Smooth muscle cell (in vitro differentiated cells): ENCODE measurements at regions not wholly inside any gene's neighbourhood (a gene's known extent, or its start where the extent isn't known, plus 50 kb on each side); places are given as distances from the start of the nearest gene placed in this dataset.

Experiments used
- DNase-seq: peaks from one replicate; lab custom pipeline; 2025; ENCODE audit not compliant: unreplicated experiment; lab: John Stamatoyannopoulos, UW
- H2AFZ ChIP-seq: fragments of 200-600 bp; sonication (generic); 2 replicates; pipeline ENCODE4 v1.6.0; 2016; ENCODE audit warnings: antibody characterized with exemption, low read depth, mild to moderate bottlenecking
- H3F3A ChIP-seq: fragments of 200-600 bp; sonication (generic); 2 replicates; pipeline ENCODE4 v1.6.0; 2017; ENCODE audit warnings: antibody characterized with exemption, low read depth
- H3K27ac ChIP-seq: fragments of 200-600 bp; sonication (generic); 2 replicates; pipeline ENCODE4 v1.5.1; 2016; ENCODE audit warnings: low read depth, mild to moderate bottlenecking
- H3K27me3 ChIP-seq: fragments of 200-600 bp; sonication (generic); 2 replicates; pipeline ENCODE4 v1.6.1; 2016; ENCODE audit warnings: low read depth, mild to moderate bottlenecking
- H3K36me3 ChIP-seq: fragments of 200-600 bp; sonication (generic); 2 replicates; pipeline ENCODE4 v1.5.1; 2016; ENCODE audit warnings: low read depth
- H3K4me1 ChIP-seq: fragments of 200-600 bp; sonication (generic); 2 replicates; pipeline ENCODE4 v1.5.1; 2016; ENCODE audit warnings: low read depth
- H3K4me2 ChIP-seq: fragments of 200-600 bp; sonication (generic); 2 replicates; pipeline ENCODE4 v1.6.0; 2016; ENCODE audit warnings: mild to moderate bottlenecking
- H3K4me3 ChIP-seq: fragments of 200-600 bp; sonication (generic); 2 replicates; pipeline ENCODE4 v1.5.1; 2016; ENCODE audit warnings: mild to moderate bottlenecking
- H3K79me2 ChIP-seq: fragments of 200-600 bp; sonication (generic); 2 replicates; pipeline ENCODE4 v1.6.0; 2016; ENCODE audit warnings: low read depth, mild to moderate bottlenecking
- H3K9ac ChIP-seq: fragments of 200-600 bp; sonication (generic); 2 replicates; pipeline ENCODE4 v1.6.0; 2016; ENCODE audit warnings: low read depth
- H3K9me3 ChIP-seq: fragments of 200-600 bp; sonication (generic); replicated peaks from 2 replicates; pipeline ENCODE4 v1.5.1; 2016; ENCODE audit warnings: low read depth
- H4K20me1 ChIP-seq: fragments of 200-600 bp; sonication (generic); 2 replicates; pipeline ENCODE4 v1.6.0; 2016; ENCODE audit warnings: low read depth
- CTCF ChIP-seq: fragments of 200-600 bp; sonication (generic); IDR thresholded peaks from 2 replicates; pipeline ENCODE4 v1.5.1; 2017; ENCODE audit warnings: borderline replicate concordance, mild to moderate bottlenecking, antibody characterized with exemption; ENCODE audit not compliant: insufficient read depth, poor library complexity, severe bottlenecking
- WGBS: methylation state at CpG from one replicate; pipeline ENCODE4 v1.1.7; 2016; ENCODE audit warnings: low lambda C conversion rate; 5-methylcytosine and 5-hydroxymethylcytosine counted together

- 38% methylated on average over 1 of the region's 1 CpG for WGBS
- Histone ChIP-seq H3K79me2 (no peaks in the 10 kb centered on the region), H3K4me3 (no peak overlapping the region), H3K36me3 (no peaks in the 10 kb centered on the region), H3K9me3 (no peaks in the 10 kb centered on the region), H3K4me2 (no peak overlapping the region), H3K27ac (no peak overlapping the region), H3K27me3 (peaks cover 6% of the 10 kb centered on the region), H3F3A (no peaks in the 10 kb centered on the region), H4K20me1 (no peaks in the 10 kb centered on the region), H2AFZ (no peak overlapping the region), H3K4me1 (peaks cover 11% of the 10 kb centered on the region), H3K9ac (no peak overlapping the region)
- DNase-seq: no peak
- TF ChIP-seq CTCF: no peak
Observed at GRCh38 chr16:60414613-60415012, 1621.6 kb downstream of the CDH8 start.

- Histone ChIP-seq H3K79me2 (no peaks in the 10 kb centered on the region), H3K4me2 (no peak overlapping the region), H3K9ac (no peak overlapping the region), H3K4me3 (no peak overlapping the region), H3K4me1 (peaks cover 11% of the 10 kb centered on the region), H3K27me3 (peaks cover 6% of the 10 kb centered on the region), H4K20me1 (no peaks in the 10 kb centered on the region), H3K9me3 (no peaks in the 10 kb centered on the region), H3F3A (no peaks in the 10 kb centered on the region), H2AFZ (no peak overlapping the region), H3K36me3 (no peaks in the 10 kb centered on the region), H3K27ac (no peak overlapping the region)
- no peak for TF ChIP-seq CTCF
- no peak for DNase-seq
- 71% methylated on average over 2 of the region's 2 CpGs for WGBS
Observed at GRCh38 chr16:60413969-60414368, 1622.3 kb downstream of the CDH8 start.

- 71% methylated on average over 2 of the region's 2 CpGs for WGBS
- no peaks in the 10 kb centered on the region for H3K79me2 ChIP-seq
- no peaks in the 10 kb centered on the region for H3F3A ChIP-seq
Observed at GRCh38 chr16:60407606-60408005, 1628.6 kb downstream of the CDH8 start.

More at GRCh38 chr16:60407606-60408005, 1628.6 kb downstream of the CDH8 start:
- H3K4me2 ChIP-seq: no peak overlapping the region
- no peak for TF ChIP-seq CTCF
- H3K36me3 ChIP-seq: no peaks in the 10 kb centered on the region
- no peak overlapping the region for H3K9ac ChIP-seq
- no peaks in the 10 kb centered on the region for H3K4me1 ChIP-seq
- no peak for DNase-seq
- H2AFZ ChIP-seq: peak overlapping the region; percentile 34
- H3K4me3 ChIP-seq: no peak overlapping the region
- H4K20me1 ChIP-seq: no peaks in the 10 kb centered on the region
- H3K9me3 ChIP-seq: no peaks in the 10 kb centered on the region
- H3K27ac ChIP-seq: no peak overlapping the region
- H3K27me3 ChIP-seq: no peaks in the 10 kb centered on the region
